DMS153 (cell line): ENCODE measurements at regions not wholly inside any gene's neighbourhood (a gene's known extent, or its start where the extent isn't known, plus 50 kb on each side); places are given as distances from the start of the nearest gene placed in this dataset.

Experiments used
- DNase-seq: peaks from one replicate; lab custom pipeline; 2025; lab: John Stamatoyannopoulos, UW

DNA sequence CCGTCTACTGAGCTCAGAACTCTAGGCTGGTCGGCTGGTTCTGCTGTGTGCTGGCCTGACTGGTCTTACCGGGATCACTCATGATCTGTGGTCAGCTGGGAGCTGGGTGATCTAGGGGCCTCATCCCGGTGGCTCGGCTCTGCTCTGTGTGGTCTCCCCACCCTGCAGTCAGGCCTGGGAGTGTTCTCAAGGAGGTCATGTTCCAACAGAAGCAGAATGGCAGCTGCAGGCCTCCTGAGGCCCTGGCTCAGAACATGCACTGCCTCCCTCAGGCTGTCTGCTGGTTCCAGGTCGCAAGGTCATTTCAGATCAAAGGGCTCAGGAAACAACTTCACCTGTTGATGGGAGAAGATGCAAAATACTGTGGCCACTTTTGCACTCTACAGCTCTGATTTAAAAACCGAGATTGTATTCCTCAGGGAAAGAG lies 81.1 kb upstream of the RFX8 start:
- DNase-seq: no peak

DNA sequence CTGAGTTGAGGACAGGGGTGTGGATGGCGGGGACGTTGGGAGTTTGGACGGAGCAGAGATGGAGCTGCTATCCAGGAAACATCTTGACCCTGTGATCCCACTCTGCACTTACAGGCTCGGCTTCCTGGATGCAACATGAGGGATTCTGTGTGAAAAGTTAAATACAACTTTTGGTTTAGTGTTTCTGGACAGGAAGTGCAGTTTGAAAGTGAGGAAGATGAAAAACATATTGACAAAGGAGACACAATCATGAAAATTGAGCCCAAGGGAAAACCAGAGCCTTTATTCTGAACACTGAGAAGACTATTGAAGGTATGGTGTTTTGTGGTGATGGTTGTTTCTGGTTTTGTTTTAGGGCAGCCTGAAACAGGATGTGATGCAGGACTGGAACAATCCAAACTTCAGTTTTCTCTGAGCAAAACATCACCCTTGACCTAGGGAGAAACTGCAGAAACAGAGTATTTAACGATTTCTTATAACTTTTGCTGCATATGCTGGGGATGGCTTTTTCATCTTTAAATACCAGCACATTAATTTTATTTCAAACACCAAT lies 76.5 kb upstream of the RFX8 start:
- DNase-seq: no peak

DNA sequence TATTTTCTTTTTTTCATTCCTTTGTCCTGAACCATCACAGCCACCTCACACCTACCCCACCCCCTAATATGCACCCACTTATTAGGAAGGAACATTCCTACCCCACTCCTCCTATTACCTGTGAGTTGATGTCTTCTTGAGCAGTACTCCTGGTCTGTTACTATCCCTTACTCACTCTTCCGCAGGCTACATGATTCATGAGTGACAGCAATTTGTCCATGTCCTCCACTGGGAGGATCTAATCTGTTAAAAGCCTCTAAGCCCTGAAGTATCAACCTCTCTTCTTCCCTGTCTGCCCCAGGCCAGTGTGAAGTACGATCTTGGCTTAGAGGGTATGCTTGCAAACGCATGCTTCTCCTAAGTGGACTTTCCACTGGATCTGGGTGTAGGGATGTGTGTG lies 75.6 kb upstream of the RFX8 start:
- no peak for DNase-seq

DNA sequence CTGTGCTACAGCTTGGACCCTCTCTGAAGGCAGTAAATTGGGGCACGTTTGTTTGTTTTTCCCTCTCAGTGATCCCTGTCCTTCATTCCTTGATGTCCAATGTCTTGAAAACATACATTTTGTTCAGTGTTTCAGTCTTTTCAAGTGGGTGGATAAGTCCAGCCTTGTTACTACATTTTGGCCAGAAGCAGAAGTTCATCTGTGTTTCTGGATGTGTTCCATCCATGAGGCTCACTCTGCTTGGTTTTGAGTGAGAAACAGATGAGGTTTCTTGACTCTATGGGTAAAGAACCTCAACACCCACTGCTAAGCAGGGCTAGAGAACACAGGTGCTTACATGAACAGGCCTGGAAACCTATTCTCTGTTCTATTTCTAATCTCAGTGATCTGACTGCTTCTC lies 74.5 kb upstream of the RFX8 start:
- DNase-seq: no peak

DNA sequence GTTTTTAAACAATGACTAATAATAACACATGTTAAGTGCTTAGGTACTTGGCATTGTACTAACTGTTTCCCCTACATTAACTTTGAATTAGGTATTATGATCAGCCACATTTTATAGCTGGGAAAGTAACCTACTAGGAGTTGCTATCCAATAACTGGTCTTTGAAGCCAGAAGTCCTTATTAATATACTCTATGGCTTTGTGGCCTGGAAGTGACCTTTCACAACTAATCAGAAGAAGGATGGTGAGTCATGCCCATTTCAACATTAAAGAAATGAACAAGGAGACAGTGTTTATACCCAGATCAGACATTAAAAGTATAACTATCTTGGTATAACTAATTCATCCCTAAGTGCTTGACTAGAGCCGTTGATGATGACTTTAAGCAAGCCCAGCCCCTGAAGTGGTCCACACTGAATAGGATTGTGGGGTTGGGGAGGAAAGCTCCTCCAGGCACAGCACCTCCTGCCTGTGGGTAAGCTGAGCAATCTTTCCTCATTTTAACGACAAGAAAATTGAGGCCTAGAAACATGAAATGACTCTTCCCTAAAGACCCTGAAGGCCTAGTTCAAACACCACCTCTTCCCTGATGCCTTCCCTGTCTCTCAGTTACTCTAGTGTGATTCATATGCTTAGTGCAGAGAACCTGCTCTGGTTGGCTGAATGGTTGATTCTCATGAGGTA lies 71.6 kb upstream of the RFX8 start:
- DNase-seq: no peak

DNA sequence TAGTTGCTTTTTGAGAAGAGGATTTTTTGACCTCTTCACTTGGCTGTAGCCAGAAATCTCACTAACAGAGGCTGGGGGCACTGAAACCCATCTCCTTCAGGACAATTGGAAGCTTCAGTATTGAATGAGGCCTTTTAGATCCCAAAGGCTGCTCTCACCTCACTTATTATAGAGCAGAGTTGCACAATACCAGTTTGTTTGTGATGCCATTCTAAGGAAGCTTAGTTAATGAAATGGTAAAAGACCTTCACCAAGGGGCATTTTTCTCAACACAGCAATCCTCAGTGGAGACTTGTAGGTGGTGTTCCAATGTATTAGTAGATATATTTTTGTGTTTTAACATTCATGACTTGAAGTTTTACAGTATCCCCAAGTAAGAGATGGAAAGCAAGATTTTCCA lies 71.0 kb upstream of the RFX8 start:
- DNase-seq: no peak

DNA sequence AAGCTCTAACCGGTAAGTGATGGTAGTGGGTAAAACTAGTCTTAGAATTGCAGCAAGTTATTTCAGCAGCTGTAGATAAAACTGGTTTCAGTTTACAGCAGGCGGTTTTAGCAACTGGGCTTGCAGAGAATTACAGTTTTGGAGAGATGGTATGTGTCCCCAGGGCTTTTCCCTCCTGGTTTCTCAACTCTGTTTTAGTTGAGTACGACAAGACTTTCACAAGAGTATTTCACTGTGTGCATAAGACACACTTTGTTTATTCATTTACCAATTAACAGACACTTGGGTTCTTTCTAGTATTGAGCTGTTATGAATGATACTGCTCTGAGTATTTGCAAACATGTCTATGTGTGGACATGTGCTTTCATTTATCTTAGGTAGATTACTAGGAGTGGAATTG lies 65.6 kb upstream of the RFX8 start:
- DNase-seq: no peak

DNA sequence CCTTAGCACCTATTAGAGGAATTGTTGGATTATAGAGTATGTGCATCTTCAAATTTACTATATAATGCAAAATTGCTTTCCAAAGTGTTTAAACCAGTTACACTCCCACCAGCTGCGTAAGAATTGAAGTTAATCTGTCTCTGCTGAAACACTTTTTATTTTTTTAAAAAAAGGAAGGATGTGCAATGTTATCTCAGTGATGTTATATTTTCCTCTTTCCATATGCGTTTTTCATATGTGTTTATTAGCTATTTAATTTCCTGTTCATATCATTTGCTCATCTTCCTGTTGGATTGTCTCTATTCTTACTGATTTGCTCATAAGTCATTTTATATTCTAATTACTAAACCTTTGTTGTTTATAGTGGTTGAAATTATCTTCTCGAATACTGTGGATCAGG lies 63.2 kb upstream of the RFX8 start:
- no peak for DNase-seq

DNA sequence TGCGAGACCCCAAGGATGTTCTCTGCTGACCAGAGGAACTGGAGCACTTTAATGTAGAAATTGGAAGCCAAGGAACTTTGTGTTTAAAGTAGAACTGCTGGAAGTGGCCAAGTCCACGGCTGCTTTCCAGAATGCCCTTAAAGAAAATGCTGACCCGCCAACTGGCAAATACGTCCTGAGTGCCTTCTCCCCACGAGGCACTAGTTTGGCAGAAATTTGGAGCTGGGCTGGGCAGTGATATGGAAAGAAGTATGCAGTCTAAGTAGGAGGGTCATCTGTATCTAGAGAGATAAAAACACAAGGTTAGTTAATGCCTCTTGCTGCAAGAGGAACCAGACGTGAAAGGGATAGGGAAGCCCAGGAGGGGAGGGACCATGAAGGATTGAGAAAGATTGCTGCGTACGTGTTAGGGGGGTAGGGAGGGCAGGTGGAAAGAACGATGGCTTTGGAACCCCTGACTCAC lies 59.3 kb upstream of the RFX8 start:
- DNase-seq: no peak

DNA sequence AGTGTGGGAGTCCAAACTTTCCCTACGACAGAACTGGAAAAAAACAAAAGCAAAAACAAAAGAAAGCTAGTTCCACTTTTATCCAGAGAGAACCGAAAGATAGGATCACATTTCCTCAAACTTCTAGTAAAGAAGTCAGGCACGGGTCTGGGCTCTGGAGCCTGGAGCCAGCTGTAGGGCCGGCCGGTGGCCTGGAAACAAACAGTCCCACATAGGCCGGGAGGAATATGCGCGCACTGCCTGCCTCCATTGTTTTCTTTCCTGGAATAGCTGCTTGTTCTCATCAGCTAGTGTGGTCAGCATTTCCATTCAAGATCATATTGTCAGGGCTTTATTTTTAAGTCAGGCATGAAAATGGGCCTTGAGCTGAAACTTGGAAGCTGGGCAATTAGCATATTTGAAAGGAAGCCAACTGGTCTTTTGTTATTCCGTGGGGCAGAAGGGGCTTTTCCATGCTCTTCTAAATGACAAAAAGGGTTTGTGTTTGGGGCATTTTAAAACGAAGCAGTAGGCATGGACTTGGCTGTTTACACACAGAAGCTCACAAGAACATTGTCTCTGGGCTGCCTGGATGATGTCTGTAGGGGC lies 58.7 kb upstream of the RFX8 start:
- no peak for DNase-seq

DNA sequence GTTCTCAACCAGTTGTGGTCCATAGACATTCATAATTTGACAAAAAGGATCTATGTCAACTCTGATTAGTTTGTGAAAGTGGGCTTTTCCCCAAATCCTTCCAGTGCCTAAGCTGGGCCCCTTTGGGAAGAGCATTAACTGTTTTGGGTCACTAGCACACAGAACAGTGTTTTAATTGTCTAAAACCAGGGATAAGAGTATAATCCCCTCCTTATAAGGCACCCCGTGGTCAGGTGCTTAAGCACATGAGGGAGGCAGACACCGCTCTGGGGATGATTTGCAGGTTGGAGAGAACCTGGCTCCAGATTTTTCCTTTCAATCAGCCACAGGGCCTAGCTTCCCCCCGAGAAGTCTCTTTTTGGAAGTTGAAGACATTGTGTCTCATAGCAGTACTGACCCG lies 53.6 kb upstream of the RFX8 start:
- no peak for DNase-seq

DNA sequence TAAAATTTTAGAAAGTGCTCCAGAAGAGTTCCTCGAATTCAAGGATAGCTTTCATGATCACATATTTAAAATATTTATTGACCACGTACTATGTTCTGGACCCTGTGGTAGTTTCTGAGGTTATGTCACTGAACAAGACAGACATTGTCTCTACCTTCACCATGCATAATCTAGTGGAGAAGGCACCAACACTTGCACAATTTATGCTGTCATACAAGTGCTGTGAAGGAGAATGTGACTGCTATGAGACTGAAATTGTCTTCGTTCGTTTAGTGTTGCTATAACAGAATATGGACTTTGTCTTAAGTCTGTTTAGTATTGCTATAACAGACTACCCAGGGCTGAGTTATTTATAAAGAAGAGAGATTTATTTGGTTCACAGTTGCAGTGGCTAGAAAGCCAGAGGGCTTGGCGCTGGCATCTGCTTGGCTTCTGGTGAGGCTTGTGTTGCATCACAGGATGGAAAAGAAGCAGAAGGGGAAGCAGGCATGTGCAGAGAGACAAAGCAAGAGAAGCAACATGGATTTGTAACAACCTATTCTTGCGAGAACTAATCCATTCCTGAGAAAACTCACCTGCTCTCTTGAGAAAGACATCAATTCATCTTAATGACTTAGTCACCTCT lies 50.0 kb upstream of the RFX8 start:
- DNase-seq: no peak
